NCI-H2171 treated with DMSO at 0.1 percent for 48 hours (cell line): ENCODE measurements at regions not wholly inside any gene's neighbourhood (a gene's known extent, or its start where the extent isn't known, plus 50 kb on each side); places are given as distances from the start of the nearest gene placed in this dataset.
A peak's percentile ranks its signal among the peaks of the same experiment; 100 is the strongest.

Experiments used
- DNase-seq: peaks from one replicate; lab custom pipeline; 2025; lab: John Stamatoyannopoulos, UW

DNA sequence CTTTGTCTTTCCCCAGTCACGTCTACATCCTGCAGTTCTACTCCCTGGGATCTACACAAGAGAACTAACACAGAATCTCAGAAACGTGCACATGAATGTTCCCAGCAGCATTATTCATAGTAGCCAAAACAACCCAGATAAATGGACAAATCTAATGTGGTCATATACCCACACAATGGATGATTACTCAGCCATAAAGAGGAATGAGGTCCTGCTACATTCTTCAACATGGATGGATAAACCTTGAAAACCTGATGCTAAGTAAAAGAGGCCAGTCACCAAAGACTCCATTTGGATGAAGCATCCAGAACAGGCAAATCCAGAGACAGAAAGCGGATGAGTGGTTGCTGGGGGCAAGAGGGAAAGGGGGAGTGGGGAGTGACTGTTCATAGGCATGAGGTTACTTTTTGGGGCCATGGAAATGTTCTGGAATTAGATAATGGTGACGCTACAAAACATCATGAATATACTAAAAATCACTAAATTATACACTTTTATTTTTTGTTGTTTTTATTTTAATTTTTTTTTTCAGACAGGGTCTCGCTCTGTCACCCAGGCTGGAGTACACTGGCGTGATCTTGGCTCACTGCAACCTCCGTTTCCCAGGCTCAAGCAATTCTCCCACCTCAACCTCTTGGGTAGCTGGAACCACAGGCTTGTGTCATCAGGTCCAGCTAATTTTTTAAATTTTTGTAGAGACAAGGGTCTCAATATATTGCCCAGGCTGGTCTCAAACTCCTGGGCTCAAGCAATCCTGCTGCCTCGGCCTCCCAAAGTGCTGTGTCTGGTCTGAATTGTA is 50.8 kb upstream of the DSN1 start:
- no peak for DNase-seq

DNA sequence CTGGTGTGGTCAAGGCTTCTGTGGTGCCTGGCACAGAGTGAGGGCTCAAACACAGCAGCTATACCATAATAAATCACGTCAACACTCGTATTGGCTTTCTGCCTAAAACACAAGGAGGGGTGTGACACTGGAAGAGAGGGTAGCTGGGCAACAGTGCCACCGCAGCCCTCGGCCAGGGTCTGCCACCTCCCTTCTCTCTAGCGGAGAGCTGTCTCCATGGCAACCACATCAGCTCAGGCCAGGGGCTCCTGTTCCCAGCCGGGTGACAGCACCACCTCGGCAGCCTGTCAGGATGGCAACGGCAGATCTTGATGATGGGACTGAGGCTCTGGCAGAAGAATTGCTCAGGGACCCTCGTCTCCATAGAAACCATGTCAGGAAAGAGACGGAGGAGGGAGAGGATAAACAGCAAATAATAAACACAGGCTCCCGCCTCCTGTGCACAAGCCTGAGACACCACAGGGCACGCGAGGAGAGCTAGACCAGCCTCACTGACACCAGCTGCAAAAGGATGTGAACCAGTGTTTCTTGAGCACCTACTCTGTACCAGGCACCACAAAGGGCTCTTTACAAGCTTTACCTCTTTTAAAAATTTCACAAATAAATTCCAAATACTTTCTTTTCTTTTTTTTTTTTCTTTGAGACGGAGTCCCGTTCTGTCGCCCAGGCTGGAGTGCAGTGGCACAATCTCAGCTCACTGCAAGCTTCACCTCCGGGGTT is 50.4 kb upstream of the TLDC2 start:
- DNase-seq, result peak; percentile 66
